BJ (cell line): ENCODE measurements at regions not wholly inside any gene's neighbourhood (a gene's known extent, or its start where the extent isn't known, plus 50 kb on each side); places are given as distances from the start of the nearest gene placed in this dataset.
A peak's percentile ranks its signal among the peaks of the same experiment; 100 is the strongest.

Experiments used
- CTCF ChIA-PET: fragments of 350-600 bp; formaldehyde crosslinking; extraction: SDS; loops from one replicate; lab custom pipeline; 2021; ENCODE audit warnings: antibody characterized with exemption, inconsistent platforms; lab: Yijun Ruan, JAX
- POLR2A ChIA-PET: fragments of 300-600 bp; sonication (Branson Sonifier 250); formaldehyde crosslinking; extraction: SDS; loops from one replicate; lab custom pipeline; 2021; ENCODE audit warnings: antibody characterized with exemption; lab: Charles Lee
- DNase-seq: peaks from one replicate; pipeline ENCODE4 v3.0.0-alpha.2; 2011; ENCODE audit warnings: low read depth
- H3K27me3 ChIP-seq: 2 replicates; pipeline ENCODE4 v1.6.0; 2011; ENCODE audit warnings: low read length; ENCODE audit not compliant: control insufficient read depth, insufficient read depth
- H3K36me3 ChIP-seq: 2 replicates; pipeline ENCODE4 v1.5.1; 2011; ENCODE audit warnings: low read length; ENCODE audit not compliant: control insufficient read depth, insufficient read depth
- H3K4me3 ChIP-seq: 2 replicates; pipeline ENCODE4 v1.5.1; 2011; ENCODE audit warnings: low read depth, mild to moderate bottlenecking, control low read depth, low read length
- TF ChIP-seq, protein P1 (sequence below): IDR thresholded peaks from 2 replicates; pipeline ENCODE4 v1.5.1; 2011; ENCODE audit warnings: low read depth, mild to moderate bottlenecking, control low read depth, inconsistent platforms, low read length, moderate library complexity; ENCODE audit not compliant: insufficient read depth

DNA sequence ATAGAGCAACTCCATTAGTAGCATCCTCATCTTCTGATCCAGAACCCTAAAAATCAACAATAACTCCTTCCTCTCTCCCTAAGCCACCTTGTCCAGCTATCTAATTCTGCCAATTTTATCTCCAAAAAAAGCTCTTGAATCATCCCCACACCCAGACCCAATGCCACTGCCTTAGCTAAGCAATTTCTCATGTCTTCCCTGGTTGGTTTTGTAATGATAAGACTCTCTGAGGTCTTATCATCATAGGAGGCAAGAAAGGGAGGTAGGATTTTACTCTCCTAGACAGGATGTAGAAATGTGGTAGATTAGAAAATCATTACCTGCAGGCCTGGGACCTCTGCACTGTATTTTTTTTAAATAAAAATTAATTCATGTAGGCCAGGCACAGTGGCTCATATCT, 283.5 kb upstream of the NEBL start:
- no peaks in the 10 kb centered on the region for H3K36me3 ChIP-seq
- TF ChIP-seq, protein P1, sequence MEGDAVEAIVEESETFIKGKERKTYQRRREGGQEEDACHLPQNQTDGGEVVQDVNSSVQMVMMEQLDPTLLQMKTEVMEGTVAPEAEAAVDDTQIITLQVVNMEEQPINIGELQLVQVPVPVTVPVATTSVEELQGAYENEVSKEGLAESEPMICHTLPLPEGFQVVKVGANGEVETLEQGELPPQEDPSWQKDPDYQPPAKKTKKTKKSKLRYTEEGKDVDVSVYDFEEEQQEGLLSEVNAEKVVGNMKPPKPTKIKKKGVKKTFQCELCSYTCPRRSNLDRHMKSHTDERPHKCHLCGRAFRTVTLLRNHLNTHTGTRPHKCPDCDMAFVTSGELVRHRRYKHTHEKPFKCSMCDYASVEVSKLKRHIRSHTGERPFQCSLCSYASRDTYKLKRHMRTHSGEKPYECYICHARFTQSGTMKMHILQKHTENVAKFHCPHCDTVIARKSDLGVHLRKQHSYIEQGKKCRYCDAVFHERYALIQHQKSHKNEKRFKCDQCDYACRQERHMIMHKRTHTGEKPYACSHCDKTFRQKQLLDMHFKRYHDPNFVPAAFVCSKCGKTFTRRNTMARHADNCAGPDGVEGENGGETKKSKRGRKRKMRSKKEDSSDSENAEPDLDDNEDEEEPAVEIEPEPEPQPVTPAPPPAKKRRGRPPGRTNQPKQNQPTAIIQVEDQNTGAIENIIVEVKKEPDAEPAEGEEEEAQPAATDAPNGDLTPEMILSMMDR, result no peak
- no peaks in the 10 kb centered on the region; the same call in 1 of the 2 replicates for H3K27me3 ChIP-seq
- DNase-seq, result no peak
- CTCF ChIA-PET, result interaction anchor here (0.7 kb wide), 1 partner anchor 9 kb away, joined by 3 read pairs; no protein-coding TSS in a partner anchor
- POLR2A ChIA-PET, result no interaction called here
- no peak overlapping the region for H3K4me3 ChIP-seq

DNA sequence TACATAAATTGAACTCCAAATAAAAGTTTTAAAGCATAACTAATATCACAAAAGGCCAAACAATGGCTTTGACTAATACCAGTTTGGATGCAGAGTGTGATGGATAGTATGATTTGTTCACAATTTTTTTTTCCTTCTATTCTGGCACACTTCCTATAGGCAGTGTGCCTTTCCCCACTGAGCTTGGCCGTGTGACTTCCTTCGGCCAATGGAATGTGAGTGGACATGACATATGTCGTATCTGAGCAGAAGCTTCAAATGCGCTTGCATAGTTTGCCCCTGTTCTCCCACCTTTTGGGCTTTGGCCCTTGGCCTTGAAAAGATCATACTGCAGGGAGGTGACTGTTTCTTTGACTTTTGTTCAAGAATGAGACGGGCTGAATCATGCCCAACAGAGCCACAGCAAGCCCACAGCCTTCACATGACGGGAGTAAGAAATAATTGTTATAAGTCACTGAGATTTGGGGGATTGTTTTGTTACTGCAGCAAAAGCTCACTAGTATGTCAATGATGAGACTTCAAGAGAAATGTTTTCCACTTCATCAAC, 279.9 kb upstream of the NEBL start:
- Histone ChIP-seq H3K27me3 (peaks cover 19% of the 10 kb centered on the region), H3K4me3 (no peak overlapping the region), H3K36me3 (no peaks in the 10 kb centered on the region)
- ChIA-PET POLR2A (no interaction called here), CTCF (no interaction called here)
- DNase-seq, result no peak
- TF ChIP-seq, protein P1, result no peak

DNA sequence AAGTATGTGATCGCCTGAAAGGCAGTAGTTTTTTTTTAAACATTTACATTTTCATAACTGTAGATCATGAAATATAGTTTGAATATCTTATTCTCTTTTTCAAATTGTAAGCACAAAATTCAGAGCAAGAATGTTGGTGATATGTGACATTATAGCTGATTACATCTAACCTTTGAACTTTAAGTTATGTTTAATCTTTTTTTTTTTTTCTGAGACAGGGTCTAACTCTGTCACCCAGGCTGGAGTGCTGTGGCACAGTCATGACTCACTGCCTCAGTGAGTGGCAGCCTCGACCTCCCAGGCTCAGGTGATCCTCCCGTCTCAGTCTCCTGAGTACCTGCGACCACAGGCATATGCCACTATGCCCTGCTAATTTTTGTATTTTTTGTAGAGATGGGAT, 278.7 kb upstream of the NEBL start:
- TF ChIP-seq, protein P1, result no peak
- CTCF ChIA-PET, result no interaction called here
- Histone ChIP-seq H3K36me3 (no peaks in the 10 kb centered on the region), H3K4me3 (no peak overlapping the region), H3K27me3 (peaks cover 21% of the 10 kb centered on the region)
- no peak for DNase-seq
- POLR2A ChIA-PET, result no interaction called here

DNA sequence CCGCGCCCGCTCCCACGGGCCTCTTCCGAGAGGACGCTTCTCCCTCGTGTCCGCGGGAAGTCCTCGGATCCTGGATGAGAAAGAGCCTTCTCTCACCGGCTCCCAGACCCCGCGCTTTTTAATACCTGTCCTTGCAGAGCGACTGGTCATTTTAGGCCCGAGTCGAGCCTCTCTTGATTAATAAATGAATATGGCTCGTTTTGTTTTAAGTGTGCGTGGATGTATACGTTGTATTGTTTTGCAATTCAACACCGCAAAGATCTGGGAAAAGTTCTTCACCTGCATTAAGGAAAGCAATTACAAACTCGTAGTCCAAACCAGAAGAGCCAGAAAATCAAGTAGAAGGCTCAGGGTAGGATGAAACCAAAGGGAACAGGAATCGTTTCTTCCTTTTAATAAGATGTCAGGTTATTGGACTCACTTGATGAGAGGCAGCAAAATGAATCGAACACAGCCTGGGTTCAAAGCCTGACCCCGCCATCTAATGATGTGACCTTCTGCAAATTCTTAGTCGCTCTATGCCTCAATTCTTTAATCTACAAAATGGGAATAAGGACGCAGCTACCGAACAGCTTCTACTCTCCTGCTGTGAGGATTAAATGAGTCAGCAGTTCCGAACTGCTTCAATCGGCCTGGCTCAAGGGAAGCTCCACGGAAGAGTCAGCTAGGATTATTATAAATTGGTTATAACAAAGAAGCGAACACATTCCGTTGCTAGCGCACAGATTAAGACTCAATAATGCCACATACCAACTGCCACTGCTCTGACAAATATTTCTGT, 277.8 kb upstream of the NEBL start:
- Histone ChIP-seq H3K36me3 (no peaks in the 10 kb centered on the region), H3K27me3 (peaks cover 21% of the 10 kb centered on the region), H3K4me3 (no peak overlapping the region; the same call in 1 of the 2 replicates)
- TF ChIP-seq, protein P1, result no peak
- DNase-seq, result no peak
- CTCF ChIA-PET, result no interaction called here
- POLR2A ChIA-PET, result no interaction called here

DNA sequence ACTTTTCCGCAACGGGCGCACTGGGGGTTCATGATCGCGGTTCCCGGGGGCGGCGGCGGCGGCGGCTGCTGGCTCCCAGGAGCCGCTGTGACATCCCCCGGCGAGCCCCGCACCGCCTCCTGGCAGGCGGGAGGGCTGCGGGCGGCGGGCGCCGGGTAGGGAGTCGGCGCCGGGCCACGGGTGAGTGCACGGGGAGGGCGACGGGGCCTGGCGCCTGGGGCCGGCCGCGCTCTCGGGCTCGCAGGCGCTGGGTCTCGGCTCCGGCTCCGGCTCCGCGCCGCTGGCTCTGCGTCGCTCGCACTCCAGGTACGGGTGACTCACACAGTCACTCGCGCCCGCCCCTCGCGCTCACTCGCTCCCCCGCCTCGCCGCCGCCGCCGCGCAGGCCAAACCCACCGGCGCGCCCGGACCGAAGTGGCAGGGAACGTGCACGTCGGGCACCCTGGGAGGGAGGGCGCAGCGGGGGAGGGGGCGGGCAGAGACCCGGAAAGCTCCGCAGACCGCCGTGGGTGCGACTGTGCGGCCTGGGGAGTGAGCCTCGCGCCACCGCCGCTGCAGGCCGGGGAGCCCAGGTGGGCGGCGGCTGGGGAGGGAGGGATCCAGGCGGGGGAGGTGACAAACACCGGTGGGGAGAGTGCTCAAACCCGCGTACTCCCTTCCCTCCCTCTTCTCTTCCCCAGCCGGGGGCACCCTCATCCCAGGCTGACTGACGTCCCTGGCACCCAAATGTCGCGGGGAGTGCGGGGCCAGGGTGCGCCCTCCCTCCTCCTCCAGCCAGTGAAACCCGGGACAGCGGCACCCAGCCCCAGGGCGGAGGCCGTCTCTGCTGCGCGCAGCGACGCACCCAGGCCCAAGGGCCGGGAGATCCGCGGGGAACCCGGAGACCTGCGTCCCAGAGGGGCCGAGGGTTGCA, 276.9 kb upstream of the NEBL start:
- H3K27me3 ChIP-seq, result peaks cover 21% of the 10 kb centered on the region
- ChIA-PET CTCF (no interaction called here), POLR2A (no interaction called here)
- no peak for DNase-seq
- H3K36me3 ChIP-seq, result no peaks in the 10 kb centered on the region
- H3K4me3 ChIP-seq, result peak overlapping the region; percentile 26
- TF ChIP-seq, protein P1, result no peak
